GM20000 (cell line): ENCODE measurements at regions not wholly inside any gene's neighbourhood (a gene's known extent, or its start where the extent isn't known, plus 50 kb on each side); places are given as distances from the start of the nearest gene placed in this dataset.
"Not testable (repeated sequence)": the region's sequence is repeated elsewhere in the genome, so short reads cannot be mapped to it uniquely, and the experiment has no call there.

Experiments
- DNase-seq: peaks from one replicate; pipeline ENCODE4 v3.0.0; 2012; ENCODE audit warnings: low spot score
- CTCF ChIP-seq: IDR thresholded peaks from 2 replicates; pipeline ENCODE4 v1.5.1; 2012; ENCODE audit warnings: mild to moderate bottlenecking, control low read depth; ENCODE audit errors: extremely low read depth, missing control alignments

GRCh38 chr22:25281675-25282345 is 62.4 kb downstream of the CRYBB2 start:
- DNase-seq = no peak
- no peak for TF ChIP-seq CTCF

DNA sequence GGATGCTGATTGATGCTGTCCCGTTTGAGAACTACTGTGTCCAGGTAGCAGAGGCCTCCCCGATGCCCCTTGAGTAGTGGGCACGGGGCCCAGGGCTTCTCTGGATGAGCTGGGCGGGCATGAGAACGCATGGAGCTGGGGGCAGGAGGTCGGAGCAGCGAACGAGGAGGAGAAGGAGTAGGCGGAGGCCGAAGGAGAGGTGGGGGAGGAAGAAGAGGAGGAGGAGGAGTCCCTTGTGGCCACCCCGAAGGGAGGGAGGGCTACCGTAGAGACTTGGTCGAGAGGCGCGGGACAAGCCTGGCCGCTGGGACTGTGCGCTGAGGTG is 62.9 kb downstream of the CRYBB2 start:
- no peak for TF ChIP-seq CTCF
- peak; percentile 18 for DNase-seq

DNA sequence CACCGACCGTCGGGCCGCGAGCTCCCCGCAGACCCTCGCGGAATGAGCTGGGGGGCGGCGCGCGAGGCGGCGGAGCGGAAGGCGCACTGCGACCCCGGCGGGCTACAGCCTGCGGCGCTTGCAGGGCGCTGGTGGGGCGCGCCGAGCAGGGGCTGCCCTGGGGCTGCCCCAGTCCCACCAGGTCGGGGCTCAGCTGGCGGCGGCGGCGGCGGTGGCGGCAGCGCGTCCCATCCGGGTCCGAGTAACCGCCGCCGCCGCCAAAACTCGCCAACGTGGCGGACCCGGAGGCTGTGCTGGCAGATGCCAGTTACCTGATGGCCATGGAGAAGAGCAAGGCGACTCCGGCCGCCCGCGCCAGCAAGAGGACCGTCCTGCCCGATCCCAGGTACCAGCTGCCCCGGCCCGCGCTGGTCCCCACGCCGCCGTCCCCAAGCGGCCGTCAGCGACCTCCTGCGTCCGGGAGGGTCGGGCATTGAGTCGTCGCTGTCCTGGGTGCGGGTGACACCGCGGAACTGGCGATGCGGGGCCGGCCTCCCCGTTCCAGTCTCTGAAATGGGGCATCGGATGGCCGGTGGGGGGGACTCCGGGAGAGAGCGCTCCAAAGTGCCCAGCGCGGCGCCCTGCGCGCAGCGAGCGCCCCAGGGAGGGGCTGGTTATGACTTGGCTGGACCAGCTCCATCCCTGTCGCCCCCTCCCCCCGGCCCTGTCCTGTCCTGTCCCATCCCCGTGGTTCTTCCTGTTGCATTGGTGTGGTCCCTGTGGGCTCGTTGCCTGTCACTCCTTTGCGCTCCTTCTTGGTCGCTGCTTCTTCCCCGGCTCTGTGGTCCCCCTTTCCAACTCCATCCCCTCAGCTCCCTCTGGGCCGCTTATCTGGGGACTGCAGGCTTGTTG is 63.5 kb downstream of the CRYBB2 start:
- peak; percentile 36 for DNase-seq
- TF ChIP-seq CTCF = no peak

- not testable (repeated sequence) for DNase-seq
Measured at GRCh38 chr22:25288481-25288880, 69.0 kb downstream of the CRYBB2 start.

DNA sequence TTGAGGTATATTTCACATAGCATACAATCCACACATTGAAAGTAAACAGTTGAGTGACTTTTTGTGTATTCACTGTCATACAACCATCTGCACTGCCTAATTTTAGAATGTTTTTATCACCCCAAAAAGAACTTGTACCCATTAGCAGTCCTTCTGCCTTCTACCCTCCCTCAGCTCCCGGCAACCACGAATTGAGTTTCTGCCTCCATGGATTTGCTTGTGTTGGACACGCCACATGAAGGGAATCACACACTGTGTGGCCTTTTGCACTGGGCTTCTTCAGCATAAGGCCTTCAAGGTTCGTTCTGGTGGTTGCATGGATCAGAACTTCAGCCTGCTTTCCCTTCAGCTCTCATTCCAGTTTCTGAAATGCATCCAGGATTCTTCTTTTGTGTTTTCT is 82.5 kb downstream of the CRYBB2 start:
- not testable (repeated sequence) for DNase-seq

- not testable (repeated sequence) for DNase-seq
Measured at GRCh38 chr22:25309586-25309985, 90.1 kb downstream of the CRYBB2 start.

- not testable (repeated sequence) for DNase-seq
Measured at GRCh38 chr22:25311924-25312323, 92.5 kb downstream of the CRYBB2 start.

- no peak for TF ChIP-seq CTCF
- no peak for DNase-seq
Measured at GRCh38 chr22:25318081-25318823, 98.8 kb downstream of the CRYBB2 start.

DNA sequence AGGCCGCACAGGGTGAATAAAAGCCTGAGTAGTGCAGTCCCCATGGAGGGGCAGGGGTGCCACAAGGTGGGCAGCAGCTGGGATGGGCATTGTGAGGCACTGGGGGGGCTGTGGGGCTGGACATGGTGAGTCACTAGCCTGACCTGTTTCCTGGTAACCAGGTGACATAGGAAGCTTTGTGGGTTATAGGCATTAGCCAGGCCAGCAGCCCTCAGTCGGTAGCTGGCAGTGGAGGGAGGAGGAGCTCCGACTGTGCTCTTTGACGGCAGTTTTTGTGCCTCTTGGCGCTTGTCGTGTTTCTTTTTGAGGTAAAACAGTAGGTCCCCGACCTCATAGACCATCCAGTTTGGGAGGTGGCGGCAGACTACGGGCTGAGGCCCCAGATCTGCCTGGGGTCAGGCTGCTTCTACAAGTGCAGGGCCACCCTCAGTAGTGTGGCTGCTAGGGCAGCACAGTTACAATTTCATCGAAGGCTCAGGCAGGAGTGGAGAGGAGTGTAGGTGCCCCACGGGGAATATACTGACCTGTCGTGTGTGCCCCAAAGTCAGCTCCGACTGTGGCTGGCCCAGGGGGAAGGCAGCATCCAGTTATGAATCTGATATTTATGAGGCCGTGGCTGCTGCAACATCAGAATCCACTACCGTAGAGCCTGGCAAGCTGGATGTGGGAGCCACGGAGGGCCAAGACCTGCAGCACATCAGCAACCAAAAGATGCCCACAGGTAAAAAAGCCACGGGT is 107.7 kb downstream of the CRYBB2 start:
- no peak for DNase-seq
- TF ChIP-seq CTCF = no peak
